RWPE2 (cell line): ENCODE measurements at regions not wholly inside any gene's neighbourhood (a gene's known extent, or its start where the extent isn't known, plus 50 kb on each side); places are given as distances from the start of the nearest gene placed in this dataset.

Experiments
- ATAC-seq: fragments of 200-7000 bp; cut with Tn5 transposase; 3 replicates; pipeline ENCODE4 v1.9.1; 2021; ENCODE audit warnings: low read depth
- DNase-seq: peaks from one replicate; pipeline ENCODE4 v3.0.0-alpha.2; 2020; ENCODE audit warnings: low spot score
- H3K27ac ChIP-seq: fragments of 450-650 bp; 2 replicates; pipeline ENCODE4 v1.5.1; 2017; ENCODE audit warnings: mild to moderate bottlenecking; ENCODE audit not compliant: poor library complexity, severe bottlenecking
- H3K27me3 ChIP-seq: fragments of 250-450 bp; sonication (Bioruptor Pico); 2 replicates; pipeline ENCODE4 v1.5.1; 2021; ENCODE audit warnings: mild to moderate bottlenecking, moderate library complexity; ENCODE audit not compliant: insufficient read depth, poor library complexity, severe bottlenecking
- H3K36me3 ChIP-seq: fragments of 250-450 bp; sonication (Bioruptor Pico); 2 replicates; pipeline ENCODE4 v1.5.1; 2020; ENCODE audit warnings: low read depth, mild to moderate bottlenecking, moderate library complexity
- H3K4me1 ChIP-seq: fragments of 250-450 bp; sonication (Bioruptor Pico); 2 replicates; pipeline ENCODE4 v1.5.1; 2021; ENCODE audit warnings: mild to moderate bottlenecking, moderate library complexity; ENCODE audit not compliant: insufficient read depth, poor library complexity, severe bottlenecking
- H3K4me3 ChIP-seq: fragments of 250-450 bp; sonication (Bioruptor Pico); 2 replicates; pipeline ENCODE4 v1.5.1; 2021; ENCODE audit warnings: mild to moderate bottlenecking, moderate library complexity; ENCODE audit not compliant: severe bottlenecking
- H3K9me3 ChIP-seq: fragments of 250-450 bp; sonication (Bioruptor Pico); 2 replicates; pipeline ENCODE4 v1.5.1; 2021; ENCODE audit warnings: mild to moderate bottlenecking, moderate library complexity; ENCODE audit not compliant: severe bottlenecking
- TF ChIP-seq, protein P1 (sequence below): fragments of 450-650 bp; IDR thresholded peaks from one replicate; pipeline ENCODE4 v1.5.1; 2017; ENCODE audit warnings: mild to moderate bottlenecking, moderate library complexity; ENCODE audit not compliant: poor library complexity, severe bottlenecking

DNA sequence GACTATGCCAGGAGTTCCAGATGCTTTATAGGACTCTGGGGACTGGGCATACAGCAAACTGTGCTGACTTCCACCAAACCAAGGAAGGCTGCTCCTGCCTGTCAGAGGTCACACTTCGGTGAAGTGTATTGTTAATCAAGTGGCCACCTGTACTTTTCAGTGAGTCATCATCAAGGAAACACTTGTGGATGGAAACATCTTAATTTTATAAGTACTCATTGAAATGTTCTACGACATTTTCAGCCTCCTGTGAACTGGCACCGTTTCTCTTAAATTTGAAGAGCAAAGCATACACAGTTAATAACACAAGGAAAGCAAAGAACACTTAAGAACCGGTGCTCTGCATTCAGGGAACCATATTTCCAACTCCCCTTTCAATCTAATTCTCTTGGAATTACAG is 801.7 kb upstream of the DPPA4 start:
- ATAC-seq (no peak), DNase-seq (no peak)
- TF ChIP-seq, protein P1, sequence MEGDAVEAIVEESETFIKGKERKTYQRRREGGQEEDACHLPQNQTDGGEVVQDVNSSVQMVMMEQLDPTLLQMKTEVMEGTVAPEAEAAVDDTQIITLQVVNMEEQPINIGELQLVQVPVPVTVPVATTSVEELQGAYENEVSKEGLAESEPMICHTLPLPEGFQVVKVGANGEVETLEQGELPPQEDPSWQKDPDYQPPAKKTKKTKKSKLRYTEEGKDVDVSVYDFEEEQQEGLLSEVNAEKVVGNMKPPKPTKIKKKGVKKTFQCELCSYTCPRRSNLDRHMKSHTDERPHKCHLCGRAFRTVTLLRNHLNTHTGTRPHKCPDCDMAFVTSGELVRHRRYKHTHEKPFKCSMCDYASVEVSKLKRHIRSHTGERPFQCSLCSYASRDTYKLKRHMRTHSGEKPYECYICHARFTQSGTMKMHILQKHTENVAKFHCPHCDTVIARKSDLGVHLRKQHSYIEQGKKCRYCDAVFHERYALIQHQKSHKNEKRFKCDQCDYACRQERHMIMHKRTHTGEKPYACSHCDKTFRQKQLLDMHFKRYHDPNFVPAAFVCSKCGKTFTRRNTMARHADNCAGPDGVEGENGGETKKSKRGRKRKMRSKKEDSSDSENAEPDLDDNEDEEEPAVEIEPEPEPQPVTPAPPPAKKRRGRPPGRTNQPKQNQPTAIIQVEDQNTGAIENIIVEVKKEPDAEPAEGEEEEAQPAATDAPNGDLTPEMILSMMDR, result no peak
- Histone ChIP-seq H3K9me3 (no peaks in the 10 kb centered on the region), H3K4me3 (no peak overlapping the region), H3K4me1 (no peaks in the 10 kb centered on the region), H3K36me3 (no peaks in the 10 kb centered on the region), H3K27me3 (no peaks in the 10 kb centered on the region), H3K27ac (no peak overlapping the region)

DNA sequence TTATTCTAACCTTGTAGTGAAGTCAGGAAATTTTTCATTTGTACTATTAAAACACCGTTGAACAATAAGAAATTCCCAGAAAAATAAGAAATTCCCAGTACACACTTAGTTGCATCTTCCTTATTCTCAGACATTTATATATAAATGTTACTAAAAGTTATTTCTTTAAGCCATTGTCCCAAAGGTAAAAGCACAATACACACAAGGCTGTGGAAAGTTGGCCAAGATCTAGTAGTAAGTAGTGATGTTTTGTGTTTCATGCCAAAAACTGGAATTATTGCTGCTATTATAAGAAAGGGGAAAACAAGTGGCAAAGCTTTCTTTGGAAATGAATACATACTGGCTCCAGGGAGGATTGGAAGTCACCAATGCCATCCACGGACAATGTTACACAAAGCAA is 802.5 kb upstream of the DPPA4 start:
- H3K36me3 ChIP-seq, result no peaks in the 10 kb centered on the region
- H3K27me3 ChIP-seq, result no peaks in the 10 kb centered on the region
- TF ChIP-seq, protein P1, result no peak
- H3K9me3 ChIP-seq, result no peaks in the 10 kb centered on the region
- H3K4me1 ChIP-seq, result no peaks in the 10 kb centered on the region
- ATAC-seq (no peak), DNase-seq (no peak)
- no peak overlapping the region for H3K27ac ChIP-seq
- no peak overlapping the region for H3K4me3 ChIP-seq

DNA sequence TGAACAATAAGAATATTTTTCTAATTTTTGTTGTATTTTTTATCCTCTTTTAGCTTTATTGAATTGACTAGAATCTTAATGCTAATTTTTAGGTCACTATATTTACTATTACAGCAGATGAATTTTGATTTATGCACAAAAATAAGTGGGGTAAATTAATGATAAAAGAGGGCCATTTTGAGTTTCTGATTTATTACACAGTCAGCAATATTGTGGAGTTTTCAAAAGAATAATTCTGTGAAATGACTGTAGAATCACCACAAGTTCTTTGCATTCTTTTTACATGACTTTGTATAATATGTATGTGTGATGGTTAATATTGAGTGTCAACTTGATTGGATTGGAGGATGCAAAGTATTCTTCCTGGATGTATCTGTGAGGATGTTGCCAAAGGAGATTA is 812.4 kb upstream of the DPPA4 start:
- ATAC-seq, result no peak
- H3K27me3 ChIP-seq, result no peaks in the 10 kb centered on the region
- DNase-seq, result no peak
- no peak overlapping the region for H3K4me3 ChIP-seq
- TF ChIP-seq, protein P1, result no peak
- no peaks in the 10 kb centered on the region for H3K4me1 ChIP-seq
- H3K36me3 ChIP-seq, result no peaks in the 10 kb centered on the region
- H3K27ac ChIP-seq, result no peak overlapping the region
- H3K9me3 ChIP-seq, result no peaks in the 10 kb centered on the region

DNA sequence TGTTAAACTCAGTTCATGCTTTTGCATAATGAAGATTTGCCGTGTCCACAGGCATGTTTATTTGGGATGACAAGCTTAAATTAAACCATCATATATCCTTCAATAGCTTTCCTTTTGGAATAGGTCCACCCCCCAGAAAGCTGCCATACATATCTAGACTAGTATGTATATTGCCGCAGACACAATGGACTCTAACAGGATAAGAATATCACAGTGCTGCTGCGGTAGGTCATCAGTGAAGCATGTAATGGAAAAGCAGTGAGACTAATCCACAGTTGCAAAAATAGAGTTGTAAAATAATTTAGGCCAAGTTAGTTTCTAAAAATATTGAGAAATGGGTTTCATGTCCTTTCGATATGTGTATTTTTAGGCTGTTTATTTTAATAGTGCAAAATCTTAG is 819.9 kb upstream of the DPPA4 start:
- DNase-seq (no peak), ATAC-seq (no peak)
- Histone ChIP-seq H3K4me1 (no peaks in the 10 kb centered on the region), H3K36me3 (no peaks in the 10 kb centered on the region), H3K27ac (no peak overlapping the region), H3K27me3 (no peaks in the 10 kb centered on the region), H3K4me3 (no peak overlapping the region), H3K9me3 (no peaks in the 10 kb centered on the region)
- TF ChIP-seq, protein P1, result no peak

DNA sequence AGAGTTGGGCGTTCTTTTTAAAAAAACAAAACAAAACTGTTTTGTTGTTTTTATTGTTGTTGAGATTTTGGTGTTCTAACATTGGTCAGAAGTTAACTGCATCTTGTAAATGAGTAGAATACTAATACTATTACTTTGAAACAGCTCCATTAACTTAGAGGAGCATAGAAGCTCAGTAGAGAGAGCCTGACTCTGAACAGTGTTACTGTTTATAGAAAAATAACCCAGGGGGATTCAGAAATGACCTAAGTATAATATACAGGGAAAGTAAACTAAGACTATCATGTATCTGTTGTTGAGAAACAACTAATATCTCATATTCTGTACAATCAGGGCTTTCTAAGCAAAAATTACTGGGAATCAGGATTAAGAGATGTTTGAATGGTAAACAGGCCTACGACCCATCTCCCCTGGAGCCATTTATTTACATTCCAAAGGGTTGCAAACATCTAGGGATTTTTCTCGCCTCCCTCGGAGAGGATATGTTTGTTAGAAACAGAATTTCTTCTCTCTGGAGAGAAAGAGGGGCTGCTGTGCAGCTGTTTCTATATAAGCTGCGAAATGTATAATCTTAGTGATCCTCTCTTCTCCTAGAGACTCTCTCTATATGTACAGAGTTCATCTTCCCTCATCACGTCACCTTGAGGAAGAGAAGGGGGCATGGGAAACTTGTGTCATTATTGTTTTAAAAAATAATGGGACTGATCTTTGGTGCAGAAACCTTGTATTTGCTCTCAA is 827.5 kb upstream of the DPPA4 start:
- TF ChIP-seq, protein P1, result no peak
- no peaks in the 10 kb centered on the region for H3K4me1 ChIP-seq
- H3K27ac ChIP-seq, result no peak overlapping the region
- H3K9me3 ChIP-seq, result no peaks in the 10 kb centered on the region
- H3K4me3 ChIP-seq, result no peak overlapping the region
- H3K27me3 ChIP-seq, result no peaks in the 10 kb centered on the region
- H3K36me3 ChIP-seq, result no peaks in the 10 kb centered on the region
- ATAC-seq, result no peak
- DNase-seq, result no peak
